ENCODE measurements at regions not wholly inside any gene's neighbourhood (a gene's known extent, or its start where the extent isn't known, plus 50 kb on each side); places are given as distances from the start of the nearest gene placed in this dataset.

- no peak for DNase-seq (ENCODE audit: low read depth in 1 of 2, low spot score in 1 of 2)
- Histone ChIP-seq H3K4me3 (replicated peaks; ENCODE audit: insufficient read depth, low read length) (no peak overlapping the region), H3K27ac (replicated peaks) (no peak overlapping the region), H3K27me3 (ENCODE audit: insufficient read depth, poor library complexity, severe bottlenecking) (no peaks in the 10 kb centered on the region)
- TF ChIP-seq SPI1 (IDR thresholded peaks at IDR 0.05; ENCODE audit: borderline replicate concordance, low read depth) (no peak), GABPA (IDR thresholded peaks at IDR 0.05; ENCODE audit: low read depth) (no peak), POLR2AphosphoS5 (IDR thresholded peaks at IDR 0.05; ENCODE audit: low read depth) (no peak), CTCF (IDR thresholded peaks at IDR 0.05; ENCODE audit: insufficient read depth, low read length) (no peak), REST (IDR thresholded peaks at IDR 0.05; ENCODE audit: insufficient replicate concordance, low read depth) (no peak)
These were observed 99.5 kb downstream of the SNRPN start for GRCh38 chr15:25054329-25054728.

GRCh38 chr15:25054943-25055342 lies 100.2 kb downstream of the SNRPN start:
- H3K4me3 ChIP-seq (replicated peaks; ENCODE audit: insufficient read depth, low read length) = no peak overlapping the region
- no peak overlapping the region for H3K27ac ChIP-seq (replicated peaks)
- no peaks in the 10 kb centered on the region for H3K27me3 ChIP-seq (ENCODE audit: insufficient read depth, poor library complexity, severe bottlenecking)
- no peak for TF ChIP-seq CTCF (IDR thresholded peaks at IDR 0.05; ENCODE audit: insufficient read depth, low read length)
- TF ChIP-seq POLR2AphosphoS5 (IDR thresholded peaks at IDR 0.05; ENCODE audit: low read depth) = no peak
- no peak for TF ChIP-seq SPI1 (IDR thresholded peaks at IDR 0.05; ENCODE audit: borderline replicate concordance, low read depth)
- no peak for TF ChIP-seq REST (IDR thresholded peaks at IDR 0.05; ENCODE audit: insufficient replicate concordance, low read depth)
- no peak for TF ChIP-seq GABPA (IDR thresholded peaks at IDR 0.05; ENCODE audit: low read depth)
- DNase-seq (ENCODE audit: low read depth in 1 of 2, low spot score in 1 of 2) = no peak

GRCh38 chr15:25055356-25056068 lies 100.7 kb downstream of the SNRPN start:
- no peak for DNase-seq (ENCODE audit: low read depth in 1 of 2, low spot score in 1 of 2)
- Histone ChIP-seq H3K27ac (replicated peaks) (no peak overlapping the region), H3K27me3 (ENCODE audit: insufficient read depth, poor library complexity, severe bottlenecking) (no peaks in the 10 kb centered on the region), H3K4me3 (replicated peaks; ENCODE audit: insufficient read depth, low read length) (no peak overlapping the region)
- TF ChIP-seq POLR2AphosphoS5 (IDR thresholded peaks at IDR 0.05; ENCODE audit: low read depth) (no peak), GABPA (IDR thresholded peaks at IDR 0.05; ENCODE audit: low read depth) (no peak)

- TF ChIP-seq REST (IDR thresholded peaks at IDR 0.05; ENCODE audit: insufficient replicate concordance, low read depth) (no peak), GABPA (IDR thresholded peaks at IDR 0.05; ENCODE audit: low read depth) (no peak)
- no peak for DNase-seq (ENCODE audit: low read depth in 1 of 2, low spot score in 1 of 2)
- Histone ChIP-seq H3K4me3 (replicated peaks; ENCODE audit: insufficient read depth, low read length) (no peak overlapping the region), H3K27me3 (ENCODE audit: insufficient read depth, poor library complexity, severe bottlenecking) (no peaks in the 10 kb centered on the region), H3K27ac (replicated peaks) (no peak overlapping the region)
These were observed 102.0 kb downstream of the SNRPN start for GRCh38 chr15:25056484-25057425.

Measured in HL-60 (cell line).